Neural progenitor cell (in vitro differentiated cells): ENCODE measurements at regions not wholly inside any gene's neighbourhood (a gene's known extent, or its start where the extent isn't known, plus 50 kb on each side); places are given as distances from the start of the nearest gene placed in this dataset.

Experiments
- DNase-seq: peaks from one replicate; pipeline ENCODE4 v3.0.0-alpha.2; 2016; ENCODE audit warnings: low spot score
- H2AFZ ChIP-seq: fragments of 200-600 bp; sonication (generic); replicated peaks from 2 replicates; pipeline ENCODE4 v1.6.1; 2016; ENCODE audit warnings: antibody characterized with exemption
- H3F3A ChIP-seq: fragments of 200-600 bp; sonication (generic); 2 replicates; pipeline ENCODE4 v1.6.1; 2016; ENCODE audit warnings: antibody characterized with exemption, low read depth
- H3K27ac ChIP-seq: fragments of 200-600 bp; sonication (generic); 2 replicates; pipeline ENCODE4 v1.5.1; 2016; ENCODE audit warnings: mild to moderate bottlenecking
- H3K27me3 ChIP-seq: fragments of 200-600 bp; sonication (generic); 2 replicates; pipeline ENCODE4 v1.6.1; 2016; ENCODE audit warnings: mild to moderate bottlenecking, moderate library complexity
- H3K36me3 ChIP-seq: fragments of 200-600 bp; sonication (generic); 2 replicates; pipeline ENCODE4 v1.5.1; 2016
- H3K4me1 ChIP-seq: fragments of 200-600 bp; sonication (generic); 2 replicates; pipeline ENCODE4 v1.6.1; 2016; ENCODE audit warnings: mixed run types
- H3K4me2 ChIP-seq: fragments of 200-600 bp; sonication (generic); 2 replicates; pipeline ENCODE4 v1.6.1; 2016
- H3K4me3 ChIP-seq: fragments of 200-600 bp; sonication (generic); 2 replicates; pipeline ENCODE4 v1.5.1; 2016
- H3K79me2 ChIP-seq: fragments of 200-600 bp; sonication (generic); 2 replicates; pipeline ENCODE4 v1.6.1; 2016; ENCODE audit warnings: low read depth
- H3K9ac ChIP-seq: fragments of 200-600 bp; sonication (generic); 2 replicates; pipeline ENCODE4 v1.6.1; 2016
- H3K9me3 ChIP-seq: fragments of 200-600 bp; sonication (generic); 2 replicates; pipeline ENCODE4 v1.5.1; 2016; ENCODE audit warnings: low read depth
- H4K20me1 ChIP-seq: fragments of 200-600 bp; sonication (generic); 2 replicates; pipeline ENCODE4 v1.6.1; 2016; ENCODE audit warnings: low read depth
- H3K27ac Mint-ChIP-seq: 3 replicates; pipeline ENCODE4 v1.8.0; 2021; ENCODE audit warnings: mixed read lengths
- H3K27me3 Mint-ChIP-seq: 2 replicates; pipeline ENCODE4 v1.8.0; 2022; ENCODE audit warnings: low read depth, mild to moderate bottlenecking, inconsistent platforms, moderate library complexity, mixed read lengths; ENCODE audit not compliant: insufficient read depth
- H3K36me3 Mint-ChIP-seq: 3 replicates; pipeline ENCODE4 v1.8.0; 2021; ENCODE audit warnings: mixed read lengths
- H3K4me1 Mint-ChIP-seq: 3 replicates; pipeline ENCODE4 v1.8.0; 2021; ENCODE audit warnings: mixed read lengths
- H3K4me3 Mint-ChIP-seq: 3 replicates; pipeline ENCODE4 v1.8.0; 2021; ENCODE audit warnings: mild to moderate bottlenecking, moderate library complexity, mixed read lengths
- H3K9me3 Mint-ChIP-seq: 3 replicates; pipeline ENCODE4 v1.8.0; 2020; ENCODE audit warnings: mixed read lengths
- CTCF ChIP-seq: fragments of 200-600 bp; sonication (generic); IDR thresholded peaks from 2 replicates; pipeline ENCODE4 v1.5.1; 2017; ENCODE audit warnings: antibody characterized with exemption, mild to moderate bottlenecking
- EZH2 ChIP-seq: fragments of 200-600 bp; sonication (generic); IDR thresholded peaks from 2 replicates; pipeline ENCODE4 v1.6.1; 2017; ENCODE audit warnings: antibody characterized with exemption, mild to moderate bottlenecking, moderate library complexity
- EZH2phosphoT487 ChIP-seq: fragments of 200-600 bp; sonication (generic); IDR thresholded peaks from 2 replicates; pipeline ENCODE4 v1.6.1; 2017; ENCODE audit warnings: antibody characterized with exemption

DNA sequence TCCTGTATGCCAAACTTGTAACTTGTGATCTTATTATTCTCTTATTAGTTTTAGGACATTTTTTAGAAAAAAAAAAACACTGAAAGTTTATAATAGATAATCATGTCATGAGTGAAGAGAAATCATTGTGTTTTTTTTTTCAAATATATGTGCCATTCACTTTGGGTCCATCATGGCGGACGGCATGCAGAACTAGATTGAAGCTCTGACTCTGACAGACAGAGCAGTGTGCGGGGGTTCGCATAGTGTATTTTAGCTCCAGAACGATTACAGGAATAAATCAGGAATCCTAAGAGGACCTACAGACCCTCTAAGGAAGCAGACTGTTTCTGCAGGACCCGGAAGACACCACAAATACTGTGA lies 484.4 kb upstream of the REG3G start:
- Histone ChIP-seq H3K27ac (no peak overlapping the region), H3F3A (no peaks in the 10 kb centered on the region), H3K79me2 (no peaks in the 10 kb centered on the region), H3K4me1 (no peaks in the 10 kb centered on the region), H2AFZ (no peak overlapping the region), H3K9ac (no peak overlapping the region), H3K4me2 (no peak overlapping the region), H3K27me3 (no peaks in the 10 kb centered on the region), H3K9me3 (no peaks in the 10 kb centered on the region), H4K20me1 (no peaks in the 10 kb centered on the region), H3K4me3 (no peak overlapping the region), H3K36me3 (no peaks in the 10 kb centered on the region)
- no peaks in the 10 kb centered on the region for H3K27me3 Mint-ChIP-seq
- peaks cover 4% of the 10 kb centered on the region for H3K9me3 Mint-ChIP-seq
- no peak overlapping the region for H3K27ac Mint-ChIP-seq
- H3K4me1 Mint-ChIP-seq = no peaks in the 10 kb centered on the region
- H3K36me3 Mint-ChIP-seq = no peaks in the 10 kb centered on the region
- TF ChIP-seq EZH2 = no peak
- TF ChIP-seq CTCF = no peak
- no peak for TF ChIP-seq EZH2phosphoT487
- no peak for DNase-seq
- no peak overlapping the region for H3K4me3 Mint-ChIP-seq

GRCh38 chr2:78541451-78542267 lies 483.8 kb upstream of the REG3G start:
- peaks cover 4% of the 10 kb centered on the region for H3K9me3 Mint-ChIP-seq
- H2AFZ ChIP-seq = no peak overlapping the region
- H3K36me3 ChIP-seq = no peaks in the 10 kb centered on the region
- H4K20me1 ChIP-seq = no peaks in the 10 kb centered on the region
- no peak overlapping the region for H3K27ac ChIP-seq
- no peaks in the 10 kb centered on the region for H3K79me2 ChIP-seq
- no peaks in the 10 kb centered on the region for H3F3A ChIP-seq
- no peaks in the 10 kb centered on the region for H3K36me3 Mint-ChIP-seq
- H3K27ac Mint-ChIP-seq = no peak overlapping the region
- H3K9me3 ChIP-seq = no peaks in the 10 kb centered on the region
- H3K27me3 ChIP-seq = no peaks in the 10 kb centered on the region
- no peak overlapping the region for H3K4me3 ChIP-seq
- H3K4me2 ChIP-seq = no peak overlapping the region
- no peak for DNase-seq
- no peak overlapping the region for H3K4me3 Mint-ChIP-seq
- H3K27me3 Mint-ChIP-seq = no peaks in the 10 kb centered on the region
- TF ChIP-seq EZH2phosphoT487 = no peak
- TF ChIP-seq CTCF = no peak
- TF ChIP-seq EZH2 = no peak
- H3K4me1 Mint-ChIP-seq = no peaks in the 10 kb centered on the region
- H3K9ac ChIP-seq = no peak overlapping the region
- H3K4me1 ChIP-seq = no peaks in the 10 kb centered on the region

DNA sequence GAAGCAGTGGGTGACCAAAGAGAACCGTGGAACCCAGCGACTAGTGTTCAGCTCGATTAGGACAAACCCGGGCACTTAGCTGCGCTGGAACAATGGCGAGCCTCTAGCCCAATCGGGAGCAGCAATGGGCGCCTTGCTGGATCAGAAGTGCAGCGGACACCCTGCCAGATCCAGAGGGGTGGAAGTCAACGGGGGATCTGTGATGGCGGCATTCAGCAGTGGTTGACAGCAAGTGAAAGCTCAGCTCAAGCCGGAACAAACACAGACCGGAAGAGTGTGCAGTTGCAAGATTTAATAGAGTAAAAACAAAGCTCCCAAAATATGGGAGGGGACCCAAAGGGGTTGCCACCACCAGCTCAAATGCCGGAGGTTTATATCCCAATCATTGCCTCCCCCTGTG lies 478.7 kb upstream of the REG3G start:
- H3K4me1 ChIP-seq = no peaks in the 10 kb centered on the region
- H3K9me3 ChIP-seq = no peaks in the 10 kb centered on the region
- Mint-ChIP-seq H3K4me3 (no peak overlapping the region), H3K9me3 (no peaks in the 10 kb centered on the region), H3K27ac (no peak overlapping the region), H3K36me3 (no peaks in the 10 kb centered on the region), H3K4me1 (peaks cover 4% of the 10 kb centered on the region), H3K27me3 (no peaks in the 10 kb centered on the region)
- H3K27me3 ChIP-seq = no peaks in the 10 kb centered on the region
- H3K79me2 ChIP-seq = no peaks in the 10 kb centered on the region
- H3F3A ChIP-seq = no peaks in the 10 kb centered on the region
- H3K36me3 ChIP-seq = no peaks in the 10 kb centered on the region
- H3K4me2 ChIP-seq = no peak overlapping the region
- no peak overlapping the region for H3K9ac ChIP-seq
- H3K4me3 ChIP-seq = no peak overlapping the region
- H4K20me1 ChIP-seq = no peaks in the 10 kb centered on the region
- no peak for TF ChIP-seq EZH2
- no peak for TF ChIP-seq EZH2phosphoT487
- TF ChIP-seq CTCF = no peak
- no peak for DNase-seq
- H3K27ac ChIP-seq = no peak overlapping the region
- no peak overlapping the region for H2AFZ ChIP-seq
